C4-2B (cell line): ENCODE measurements at regions not wholly inside any gene's neighbourhood (a gene's known extent, or its start where the extent isn't known, plus 50 kb on each side); places are given as distances from the start of the nearest gene placed in this dataset.
"Not testable (repeated sequence)": the region's sequence is repeated elsewhere in the genome, so short reads cannot be mapped to it uniquely, and the experiment has no call there.

ENCODE experiments used
- H3K27ac ChIP-seq: fragments of 450-650 bp; 2 replicates; pipeline ENCODE4 v1.5.1; 2017
- ZFX ChIP-seq: fragments of 450-650 bp; IDR thresholded peaks from 2 replicates; pipeline ENCODE4 v1.6.1; 2017
- TF ChIP-seq, protein P1 (sequence below): fragments of 450-650 bp; conservative IDR thresholded peaks from 2 replicates; pipeline ENCODE4 v1.5.1; 2017; ENCODE audit warnings: mild to moderate bottlenecking

DNA sequence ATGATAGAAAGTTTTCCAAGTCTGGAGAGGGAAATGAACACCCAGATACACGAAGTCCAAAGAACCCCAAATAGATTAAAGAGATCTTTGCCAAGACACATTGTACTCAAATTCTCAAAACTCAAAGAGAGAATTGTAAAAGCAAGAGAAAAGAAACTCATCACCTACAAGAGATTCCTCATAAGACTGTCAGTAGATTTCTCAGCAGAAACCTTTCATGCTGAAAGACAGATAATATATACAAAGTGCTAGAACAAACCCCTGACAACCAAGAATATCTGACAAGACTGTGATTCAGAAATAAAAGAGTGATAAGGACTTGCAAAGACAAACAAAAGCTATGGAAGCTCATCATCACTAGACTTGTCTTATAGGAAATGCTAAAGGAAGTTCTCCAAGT is 326.7 kb upstream of the ZNF608 start:
- H3K27ac ChIP-seq = no peak overlapping the region
- TF ChIP-seq, protein P1, sequence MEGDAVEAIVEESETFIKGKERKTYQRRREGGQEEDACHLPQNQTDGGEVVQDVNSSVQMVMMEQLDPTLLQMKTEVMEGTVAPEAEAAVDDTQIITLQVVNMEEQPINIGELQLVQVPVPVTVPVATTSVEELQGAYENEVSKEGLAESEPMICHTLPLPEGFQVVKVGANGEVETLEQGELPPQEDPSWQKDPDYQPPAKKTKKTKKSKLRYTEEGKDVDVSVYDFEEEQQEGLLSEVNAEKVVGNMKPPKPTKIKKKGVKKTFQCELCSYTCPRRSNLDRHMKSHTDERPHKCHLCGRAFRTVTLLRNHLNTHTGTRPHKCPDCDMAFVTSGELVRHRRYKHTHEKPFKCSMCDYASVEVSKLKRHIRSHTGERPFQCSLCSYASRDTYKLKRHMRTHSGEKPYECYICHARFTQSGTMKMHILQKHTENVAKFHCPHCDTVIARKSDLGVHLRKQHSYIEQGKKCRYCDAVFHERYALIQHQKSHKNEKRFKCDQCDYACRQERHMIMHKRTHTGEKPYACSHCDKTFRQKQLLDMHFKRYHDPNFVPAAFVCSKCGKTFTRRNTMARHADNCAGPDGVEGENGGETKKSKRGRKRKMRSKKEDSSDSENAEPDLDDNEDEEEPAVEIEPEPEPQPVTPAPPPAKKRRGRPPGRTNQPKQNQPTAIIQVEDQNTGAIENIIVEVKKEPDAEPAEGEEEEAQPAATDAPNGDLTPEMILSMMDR = no peak
- TF ChIP-seq ZFX = no peak

DNA sequence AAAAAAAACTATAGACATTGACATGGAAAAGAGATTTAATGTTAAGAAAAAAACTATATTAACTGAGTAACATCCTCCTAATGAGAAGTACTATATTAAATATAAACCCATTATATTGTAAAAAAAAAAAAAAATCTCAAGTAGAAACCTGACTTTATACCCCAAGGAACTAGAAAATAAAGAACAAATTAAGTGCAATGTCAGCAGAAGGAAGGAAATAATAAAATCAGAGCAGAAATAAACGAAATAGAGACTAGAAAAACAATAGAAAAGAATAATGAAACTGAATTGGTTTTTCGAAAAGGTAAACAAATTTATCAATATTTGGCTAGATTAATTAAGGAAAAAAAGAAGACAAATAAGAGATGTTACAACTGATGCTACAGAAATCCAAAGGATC is 329.1 kb upstream of the ZNF608 start:
- TF ChIP-seq ZFX = no peak
- TF ChIP-seq, protein P1 = no peak
- no peak overlapping the region for H3K27ac ChIP-seq

DNA sequence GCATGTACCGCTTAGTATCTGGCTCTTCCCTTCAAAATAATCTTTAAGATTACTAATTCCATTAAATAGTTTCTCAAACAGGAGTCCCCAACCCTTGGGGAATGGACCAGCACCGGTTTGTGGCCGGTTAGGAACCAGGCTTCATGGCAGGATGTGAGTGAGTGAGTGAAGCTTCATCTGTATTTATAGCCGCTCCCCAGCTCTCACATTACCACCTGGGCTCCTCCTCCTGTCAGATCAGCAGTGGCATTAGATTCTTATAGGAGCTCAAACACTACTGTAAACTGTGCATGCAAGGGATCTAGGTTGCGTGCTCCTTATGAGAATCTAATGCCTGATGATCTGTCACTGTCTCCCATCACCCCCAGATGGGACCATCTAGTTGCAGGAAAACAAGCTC is 332.6 kb upstream of the ZNF608 start:
- not testable (repeated sequence) for H3K27ac ChIP-seq

DNA sequence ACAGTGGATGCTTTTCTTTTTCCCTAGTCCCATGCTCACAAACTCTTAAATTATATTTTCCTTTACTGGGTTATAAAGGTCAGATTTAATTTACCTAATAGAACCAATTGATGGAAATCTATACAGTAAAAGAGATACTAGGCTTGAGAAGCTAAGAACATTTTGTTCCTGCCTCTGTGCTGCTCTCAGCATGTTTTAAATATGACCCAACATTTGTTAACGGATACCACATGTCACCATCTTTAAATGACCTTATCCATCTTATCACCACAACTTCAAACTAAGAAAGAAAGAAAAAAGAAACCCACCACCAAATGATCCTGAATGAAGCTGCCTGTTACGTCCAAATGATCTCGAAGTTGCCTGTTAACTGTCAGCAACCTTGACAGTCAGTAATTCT is 334.7 kb upstream of the ZNF608 start:
- TF ChIP-seq, protein P1 = no peak
- TF ChIP-seq ZFX = no peak
- H3K27ac ChIP-seq = no peak overlapping the region

DNA sequence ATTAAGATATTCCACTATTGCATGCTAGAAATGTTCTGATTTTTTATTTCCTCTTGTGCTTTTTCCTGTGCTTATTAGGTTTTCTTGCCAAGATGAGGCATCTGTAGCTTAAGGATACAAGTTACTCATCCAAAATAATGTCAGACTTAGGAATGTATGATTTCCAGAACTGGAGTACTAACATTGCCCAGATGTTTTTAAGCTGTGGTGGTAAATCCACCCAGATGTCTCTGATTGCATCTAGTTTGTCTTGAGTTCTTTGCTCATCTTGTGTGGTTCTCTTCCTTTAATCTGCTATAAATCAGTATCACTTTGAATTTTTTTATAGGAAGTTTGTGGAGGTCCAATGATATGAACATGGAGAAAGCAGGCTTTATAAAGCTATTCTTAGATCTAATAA is 337.5 kb upstream of the ZNF608 start:
- H3K27ac ChIP-seq = no peak overlapping the region
- TF ChIP-seq, protein P1 = no peak
- no peak for TF ChIP-seq ZFX

DNA sequence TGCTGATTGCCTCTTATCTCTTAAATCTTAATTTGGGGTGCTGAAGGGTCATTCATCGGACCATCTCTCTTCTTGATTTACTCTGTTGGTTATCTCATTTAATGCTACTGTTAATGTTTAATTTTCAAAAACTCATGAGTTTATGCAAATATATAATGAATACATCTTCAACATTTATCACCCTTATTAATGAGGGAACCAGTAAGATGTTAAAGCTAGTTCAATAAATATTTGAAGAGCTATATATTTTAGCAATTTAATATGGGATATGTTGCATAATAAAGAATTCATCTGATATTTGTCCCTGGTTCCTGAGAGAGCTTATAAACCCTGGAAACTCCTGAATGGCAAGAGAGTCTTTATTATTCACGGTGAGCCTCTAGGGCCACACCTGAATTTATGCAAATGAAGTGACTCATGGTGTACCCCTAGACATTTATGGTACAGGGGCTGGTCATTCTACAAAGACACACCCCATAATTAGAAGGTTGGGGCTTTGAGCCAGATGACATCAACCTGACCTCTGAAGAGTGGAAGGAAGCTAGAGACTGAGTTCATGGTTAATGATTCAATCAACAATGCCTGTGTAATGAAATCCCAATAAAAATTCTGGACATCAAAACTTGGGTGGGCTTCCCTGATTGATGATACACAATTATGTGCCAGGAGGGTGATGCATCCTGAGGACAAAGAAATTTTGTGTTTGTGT is 339.5 kb upstream of the ZNF608 start:
- TF ChIP-seq ZFX = no peak
- TF ChIP-seq, protein P1 = no peak
- H3K27ac ChIP-seq = no peak overlapping the region

DNA sequence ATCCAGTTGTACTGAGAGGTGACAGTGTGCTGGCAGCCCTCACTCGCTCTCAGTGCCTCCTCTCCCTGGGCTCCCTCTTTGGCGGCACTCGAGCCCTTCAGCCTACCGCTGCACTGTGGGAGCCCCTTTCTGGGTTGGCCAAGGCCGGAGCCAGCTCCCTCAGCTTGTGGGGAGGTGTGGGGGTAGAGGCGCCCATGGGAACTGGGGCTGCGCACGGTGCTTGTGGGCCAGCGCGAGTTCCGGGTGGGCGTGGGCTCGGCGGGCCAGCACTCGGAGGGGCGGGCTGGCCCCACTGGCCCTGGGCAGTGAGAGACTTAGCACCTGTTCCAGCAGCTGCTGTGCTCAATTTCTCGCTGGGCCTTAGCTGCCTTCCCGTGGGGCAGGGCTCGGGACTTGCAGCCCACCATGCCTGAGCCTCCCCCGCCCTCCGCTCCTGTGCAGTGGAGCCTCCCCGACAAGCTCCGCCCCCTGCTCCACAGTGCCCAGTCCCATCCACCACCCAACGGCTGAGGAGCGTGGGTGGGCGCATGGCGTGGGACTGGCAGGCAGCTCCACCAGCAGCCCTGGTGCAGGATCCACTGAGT is 342.2 kb upstream of the ZNF608 start:
- TF ChIP-seq ZFX = no peak
- TF ChIP-seq, protein P1 = no peak
- no peak overlapping the region for H3K27ac ChIP-seq

DNA sequence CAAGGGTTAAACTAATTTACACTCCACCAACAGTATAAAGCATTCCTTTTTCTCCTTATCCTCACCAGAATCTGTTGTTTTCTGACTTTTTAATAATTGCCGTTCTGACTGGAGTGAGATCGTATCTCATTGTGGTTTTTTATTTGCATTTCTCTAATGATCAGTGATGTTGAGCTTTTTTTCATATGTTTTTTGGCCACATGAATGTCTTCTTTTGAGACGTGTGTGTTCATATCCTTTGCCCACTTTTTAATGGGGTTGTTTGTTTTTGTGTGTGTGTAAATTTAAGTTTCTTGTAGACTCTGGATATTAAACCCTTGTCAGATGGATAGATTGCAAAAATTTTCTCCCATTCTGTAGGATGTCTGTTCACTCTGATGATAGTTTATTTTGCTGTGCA is 345.7 kb upstream of the ZNF608 start:
- not testable (repeated sequence) for H3K27ac ChIP-seq
